ENCODE measurements at regions not wholly inside any gene's neighbourhood (a gene's known extent, or its start where the extent isn't known, plus 50 kb on each side); places are given as distances from the start of the nearest gene placed in this dataset.

GRCh38 chr6:122238861-122239260, 160.6 kb upstream of the HSF2 start:
- no peak overlapping the region for H3K4me3 ChIP-seq (ENCODE audit: low read depth, low read length)
- TF ChIP-seq, protein P1, sequence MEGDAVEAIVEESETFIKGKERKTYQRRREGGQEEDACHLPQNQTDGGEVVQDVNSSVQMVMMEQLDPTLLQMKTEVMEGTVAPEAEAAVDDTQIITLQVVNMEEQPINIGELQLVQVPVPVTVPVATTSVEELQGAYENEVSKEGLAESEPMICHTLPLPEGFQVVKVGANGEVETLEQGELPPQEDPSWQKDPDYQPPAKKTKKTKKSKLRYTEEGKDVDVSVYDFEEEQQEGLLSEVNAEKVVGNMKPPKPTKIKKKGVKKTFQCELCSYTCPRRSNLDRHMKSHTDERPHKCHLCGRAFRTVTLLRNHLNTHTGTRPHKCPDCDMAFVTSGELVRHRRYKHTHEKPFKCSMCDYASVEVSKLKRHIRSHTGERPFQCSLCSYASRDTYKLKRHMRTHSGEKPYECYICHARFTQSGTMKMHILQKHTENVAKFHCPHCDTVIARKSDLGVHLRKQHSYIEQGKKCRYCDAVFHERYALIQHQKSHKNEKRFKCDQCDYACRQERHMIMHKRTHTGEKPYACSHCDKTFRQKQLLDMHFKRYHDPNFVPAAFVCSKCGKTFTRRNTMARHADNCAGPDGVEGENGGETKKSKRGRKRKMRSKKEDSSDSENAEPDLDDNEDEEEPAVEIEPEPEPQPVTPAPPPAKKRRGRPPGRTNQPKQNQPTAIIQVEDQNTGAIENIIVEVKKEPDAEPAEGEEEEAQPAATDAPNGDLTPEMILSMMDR (IDR thresholded peaks at IDR 0.05; ENCODE audit: borderline replicate concordance, insufficient read depth, low read depth, low read length), result no peak

DNA sequence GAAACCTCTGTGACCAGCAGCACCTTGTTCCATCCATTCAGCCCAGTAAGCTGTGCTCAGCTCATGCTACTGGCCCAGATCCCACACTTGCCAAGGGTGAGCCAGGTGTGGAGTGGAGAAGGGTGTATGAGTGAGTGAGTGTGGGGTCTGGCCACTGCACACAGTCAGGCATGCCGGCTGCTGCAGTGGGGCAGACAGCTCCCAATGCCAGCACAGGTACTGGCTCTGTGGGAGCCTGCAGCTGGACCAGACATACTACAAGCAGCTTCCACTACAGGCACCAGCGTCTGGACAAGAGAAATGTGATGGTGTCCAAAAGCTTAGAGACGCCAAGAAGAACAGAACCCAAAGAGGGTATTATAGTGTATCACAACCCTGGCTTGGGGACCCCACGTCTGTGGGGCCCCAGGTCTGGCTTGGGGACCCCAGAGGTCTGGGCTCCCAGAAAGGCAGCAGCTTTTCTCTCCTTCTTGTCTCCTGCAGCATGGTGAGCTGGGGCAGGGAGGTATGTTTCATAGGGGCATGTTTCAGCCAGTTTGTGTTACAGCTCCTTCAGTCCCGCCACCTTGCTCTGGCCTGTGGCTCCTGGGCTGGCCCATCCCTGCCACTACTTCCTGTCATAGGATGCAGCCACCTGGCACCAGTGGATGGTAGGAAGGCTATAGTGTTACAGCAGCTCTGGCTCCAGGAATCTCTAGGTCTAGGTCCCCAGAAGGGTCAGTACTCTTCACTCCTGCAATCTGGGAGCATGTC, 152.4 kb upstream of the HSF2 start:
- TF ChIP-seq, protein P1 (IDR thresholded peaks at IDR 0.05; ENCODE audit: borderline replicate concordance, insufficient read depth, low read depth, low read length), result no peak
- no peak overlapping the region for H3K4me3 ChIP-seq (ENCODE audit: low read depth, low read length)

GRCh38 chr6:122248001-122248669, 151.3 kb upstream of the HSF2 start:
- no peak overlapping the region for H3K4me3 ChIP-seq (ENCODE audit: low read depth, low read length)
- TF ChIP-seq, protein P1 (IDR thresholded peaks at IDR 0.05; ENCODE audit: borderline replicate concordance, insufficient read depth, low read depth, low read length), result no peak

GRCh38 chr6:122248844-122249243, 150.6 kb upstream of the HSF2 start:
- H3K4me3 ChIP-seq (ENCODE audit: low read depth, low read length), result no peak overlapping the region
- TF ChIP-seq, protein P1 (IDR thresholded peaks at IDR 0.05; ENCODE audit: borderline replicate concordance, insufficient read depth, low read depth, low read length), result no peak

DNA sequence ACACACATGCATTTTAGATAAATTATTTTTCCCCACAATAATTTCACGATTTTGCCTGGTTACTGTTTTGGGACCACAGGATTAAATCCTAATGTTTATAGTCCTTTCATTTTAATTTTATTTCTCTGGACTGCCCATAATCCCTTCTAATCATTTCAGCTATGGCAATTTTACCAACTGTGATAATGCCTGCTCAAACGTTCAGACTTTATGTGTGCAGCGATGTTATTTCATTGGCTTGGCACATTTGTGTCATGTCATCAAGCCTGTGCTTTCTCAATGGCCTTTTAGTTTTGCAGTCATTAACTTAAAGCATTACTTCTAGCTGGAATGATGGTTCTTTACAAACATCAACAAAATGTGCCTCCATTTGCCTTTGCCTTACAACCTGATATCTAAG, 140.6 kb upstream of the HSF2 start:
- TF ChIP-seq, protein P1 (IDR thresholded peaks at IDR 0.05; ENCODE audit: borderline replicate concordance, insufficient read depth, low read depth, low read length), result no peak
- H3K4me3 ChIP-seq (ENCODE audit: low read depth, low read length), result no peak overlapping the region

- no peak overlapping the region for H3K4me3 ChIP-seq (ENCODE audit: low read depth, low read length)
- TF ChIP-seq, protein P1 (IDR thresholded peaks at IDR 0.05; ENCODE audit: borderline replicate concordance, insufficient read depth, low read depth, low read length), result no peak
These were observed 134.9 kb upstream of the HSF2 start for GRCh38 chr6:122264557-122264956.

- TF ChIP-seq, protein P1 (IDR thresholded peaks at IDR 0.05; ENCODE audit: borderline replicate concordance, insufficient read depth, low read depth, low read length), result no peak
- H3K4me3 ChIP-seq (ENCODE audit: low read depth, low read length), result no peak overlapping the region
These were observed 133.7 kb upstream of the HSF2 start for GRCh38 chr6:122265755-122266154.
